ENCODE measurements at regions not wholly inside any gene's neighbourhood (a gene's known extent, or its start where the extent isn't known, plus 50 kb on each side); places are given as distances from the start of the nearest gene placed in this dataset.

DNA sequence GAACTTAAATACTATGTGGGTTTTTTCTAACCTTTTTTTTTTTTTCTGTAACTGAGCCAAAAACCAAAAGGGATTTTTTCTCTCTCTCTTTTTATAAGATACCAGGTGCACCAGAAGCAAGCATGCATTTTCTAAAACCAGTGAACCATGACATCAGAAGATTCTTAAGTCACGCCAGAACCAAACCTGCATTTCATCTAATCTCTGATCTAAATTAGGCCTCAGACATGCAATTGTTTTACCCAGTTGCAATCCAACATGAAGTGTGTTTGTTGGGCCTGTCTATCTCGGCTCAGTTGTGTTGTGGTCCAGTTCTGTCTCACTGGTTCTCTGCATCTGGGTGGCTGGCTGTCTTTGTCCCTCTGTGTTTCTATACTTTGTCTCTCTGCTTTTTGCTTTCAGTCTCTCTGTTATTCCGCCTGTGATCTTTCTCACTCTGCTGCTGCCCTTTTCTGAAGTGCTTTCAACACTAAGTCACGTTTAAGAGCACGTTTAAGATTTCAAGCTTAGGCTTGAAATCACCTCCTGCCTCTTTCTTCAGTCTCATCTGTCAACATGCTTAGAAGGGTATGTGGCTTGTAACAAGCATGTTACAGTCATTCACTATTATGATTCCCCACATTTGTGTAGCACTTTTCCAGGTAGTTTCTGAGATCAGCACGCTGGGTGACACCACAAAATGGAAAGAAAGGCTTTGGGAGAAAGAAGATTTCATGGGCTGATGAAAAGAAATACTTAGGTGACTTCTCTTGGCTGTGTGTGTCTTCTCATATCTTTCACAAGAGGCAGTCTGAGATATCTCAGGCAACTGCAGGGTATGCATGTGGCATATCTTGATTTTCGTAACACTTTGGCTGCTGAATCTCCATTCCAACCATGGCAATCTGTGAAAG, 488.9 kb downstream of the SHISA9 start:
- no peak for DNase-seq
- ATAC-seq: no peak
- intact Hi-C loops (cut with DNase I, micrococcal nuclease): no loop called here

DNA sequence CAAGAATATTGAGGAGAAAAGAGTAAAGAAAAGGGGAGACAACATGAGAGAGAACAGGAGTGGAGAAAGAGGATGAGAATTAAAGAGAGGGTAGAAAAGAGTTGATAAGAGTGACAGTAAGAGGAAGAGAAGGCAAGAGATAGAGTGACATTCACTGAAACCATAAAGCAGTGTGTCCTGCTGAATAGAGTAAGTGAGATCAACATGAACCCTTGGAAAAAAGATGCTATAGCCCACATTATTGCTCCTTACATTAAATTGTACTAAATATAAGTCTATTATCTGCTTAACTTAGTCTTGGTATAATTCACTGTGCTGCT, 489.5 kb downstream of the SHISA9 start:
- ATAC-seq: no peak
- intact Hi-C loops (cut with DNase I, micrococcal nuclease): no loop called here
- DNase-seq: no peak

DNA sequence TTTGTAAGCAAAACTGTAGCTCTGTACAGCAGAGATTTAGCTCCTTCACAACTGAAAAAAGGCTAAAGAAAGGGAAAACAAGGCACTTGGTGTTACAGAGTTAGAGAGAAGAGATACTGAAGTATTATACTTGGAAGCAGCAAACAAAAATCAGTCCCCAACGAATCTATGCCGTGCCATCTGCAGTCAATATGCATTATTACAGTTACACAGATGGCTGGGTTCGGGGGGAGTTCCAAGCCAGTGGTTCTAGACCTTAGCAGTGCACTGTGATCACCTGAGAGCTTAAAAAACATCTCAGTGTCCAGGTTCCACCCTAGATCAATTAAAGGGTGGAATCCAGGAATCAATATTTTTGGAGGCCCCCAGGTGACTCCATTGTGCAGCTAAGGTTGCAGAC, 489.9 kb downstream of the SHISA9 start:
- DNase-seq: no peak
- intact Hi-C loops (cut with DNase I, micrococcal nuclease): no loop called here
- ATAC-seq: no peak

DNA sequence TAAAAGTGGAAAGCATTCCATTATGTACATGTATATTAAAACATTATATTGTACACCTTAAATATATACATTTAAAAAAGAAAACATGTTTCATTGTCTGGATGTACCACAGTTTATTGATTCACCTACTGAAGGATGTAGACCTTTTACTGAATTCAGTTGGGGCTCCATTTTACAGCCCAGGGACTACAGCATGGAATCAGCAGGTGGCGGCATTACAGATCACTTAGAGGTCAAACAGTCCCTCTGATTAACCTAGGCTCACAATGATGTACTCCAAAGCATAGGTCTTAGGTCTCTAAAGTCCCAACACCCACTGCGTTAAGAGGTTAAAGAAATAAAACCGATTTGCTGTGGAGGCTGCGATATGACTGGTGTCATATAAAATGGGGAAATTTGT, 490.9 kb downstream of the SHISA9 start:
- no peak for ATAC-seq
- intact Hi-C loops (cut with DNase I, micrococcal nuclease): no loop called here

DNA sequence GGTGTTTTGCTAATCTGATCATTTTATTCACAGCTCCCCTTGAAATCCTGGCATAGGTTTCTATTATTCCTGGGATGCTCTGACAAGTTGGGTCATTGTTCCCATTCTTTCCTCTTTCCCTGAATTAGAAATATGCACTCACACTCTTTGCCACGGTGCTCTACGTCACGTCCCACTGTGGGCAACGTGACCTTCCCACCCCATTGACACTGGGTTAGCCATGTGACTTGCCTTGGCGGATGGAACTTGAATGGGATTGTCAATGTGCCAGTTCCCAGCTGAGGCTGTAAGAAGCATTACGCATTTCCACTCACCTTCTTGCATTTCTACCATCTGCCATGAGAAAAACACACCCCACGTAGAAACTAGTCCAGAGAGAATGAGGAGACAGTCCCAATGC, 492.4 kb downstream of the SHISA9 start:
- intact Hi-C loops (cut with DNase I, micrococcal nuclease): no loop called here
- DNase-seq (no peak), ATAC-seq (no peak)

More for the DNA sequence above, 490.9 kb downstream of the SHISA9 start:
- DNase-seq: no peak

DNA sequence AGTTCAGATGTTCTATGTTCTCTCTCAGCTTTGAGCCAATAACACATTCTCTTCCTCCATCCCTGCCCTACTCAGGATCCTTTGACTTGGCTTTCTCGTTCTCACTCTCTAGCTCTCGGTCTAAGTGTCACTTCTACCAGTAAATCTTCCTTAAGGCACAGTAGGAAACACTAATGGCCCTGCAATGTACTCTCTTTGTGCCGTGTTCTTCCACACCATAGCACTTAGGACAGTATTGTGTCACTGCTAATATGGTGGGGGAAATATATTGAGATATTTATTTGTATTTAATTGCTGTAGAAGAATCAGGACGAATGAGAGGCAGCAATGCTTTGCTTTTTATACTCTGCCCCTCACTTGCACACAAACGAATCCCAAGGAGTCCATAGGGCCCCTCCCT, 493.1 kb downstream of the SHISA9 start:
- DNase-seq (no peak), ATAC-seq (no peak)
- intact Hi-C loops (cut with DNase I, micrococcal nuclease): no loop called here

DNA sequence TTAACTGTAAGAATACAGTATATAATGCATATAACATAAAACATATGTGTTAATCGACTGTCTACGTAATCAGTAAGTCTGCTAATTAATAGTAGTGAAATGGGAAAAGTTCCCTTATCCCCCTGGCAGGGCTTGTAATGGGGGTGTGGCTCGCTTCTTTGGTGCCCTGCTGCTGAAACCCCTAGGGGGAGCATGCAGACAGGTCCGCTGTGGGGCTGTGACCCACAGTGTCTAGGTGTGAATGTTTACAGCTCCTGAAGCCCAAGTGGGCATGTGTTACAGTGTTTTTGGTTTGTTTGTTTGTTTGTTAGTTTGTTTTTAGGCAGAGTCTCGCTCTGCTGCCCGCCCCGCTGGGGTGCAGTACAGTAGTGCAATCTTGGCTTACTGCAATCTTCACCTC, 495.7 kb downstream of the SHISA9 start:
- intact Hi-C loops (cut with DNase I, micrococcal nuclease): no loop called here
- DNase-seq (no peak), ATAC-seq (no peak)

DNA sequence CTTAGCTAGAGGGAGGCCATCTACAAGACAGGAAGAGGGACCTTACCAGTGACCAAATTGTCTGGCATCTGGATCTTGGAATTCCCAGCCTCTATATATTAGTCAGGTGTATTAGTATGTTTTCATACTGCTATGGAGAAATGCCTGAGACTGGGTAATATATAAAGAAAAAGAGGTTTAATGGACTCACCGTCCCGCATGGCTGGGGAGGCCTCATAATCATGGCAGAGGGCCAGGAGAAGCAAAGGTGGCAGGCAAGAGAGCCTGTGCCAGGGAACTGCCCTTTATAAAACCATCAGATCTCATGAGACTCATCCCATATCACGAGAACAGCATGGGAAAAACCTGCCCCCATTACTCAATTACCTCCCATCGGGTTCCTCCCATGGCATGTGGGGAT, 500.2 kb downstream of the SHISA9 start:
- DNase-seq (no peak), ATAC-seq (no peak)
- intact Hi-C loops (cut with DNase I, micrococcal nuclease): no loop called here

DNA sequence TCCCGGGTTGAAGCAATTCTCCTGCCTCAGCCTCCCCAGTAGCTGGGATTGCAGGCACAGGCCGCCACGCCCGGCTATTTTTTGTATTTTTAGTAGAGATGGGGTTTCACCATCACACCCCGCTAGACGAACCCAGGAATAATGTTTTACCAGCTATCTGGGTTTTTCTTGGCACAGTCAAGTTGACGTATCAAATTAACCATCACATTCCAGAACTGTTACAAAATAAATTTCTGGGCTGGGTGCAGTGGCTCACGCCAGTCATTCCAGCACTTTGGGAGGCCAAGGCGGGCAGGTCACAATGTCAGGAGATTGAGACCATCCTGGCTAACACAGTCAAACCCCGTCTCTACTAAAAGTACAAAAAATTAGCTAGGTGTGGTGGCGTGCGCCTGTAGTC, 501.2 kb downstream of the SHISA9 start:
- intact Hi-C loops (cut with DNase I, micrococcal nuclease): no loop called here

DNA sequence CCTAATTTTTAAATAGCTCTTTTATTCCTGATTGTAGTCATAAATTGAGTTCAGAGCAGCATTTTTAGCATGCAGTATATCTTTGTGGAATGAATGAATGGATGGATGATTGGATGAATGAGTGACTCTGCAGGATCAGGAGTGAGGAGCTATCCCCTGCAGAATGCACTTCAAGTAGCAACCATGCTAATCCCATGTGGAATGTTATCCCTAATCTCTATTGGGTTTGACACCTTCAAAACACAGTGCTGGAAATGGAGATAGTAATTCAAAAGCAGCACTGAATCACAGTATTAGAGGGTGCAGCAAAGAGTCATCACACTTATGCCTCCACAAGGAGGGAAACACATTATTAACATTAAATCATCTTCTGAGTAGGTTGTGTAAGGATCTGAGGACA, 501.9 kb downstream of the SHISA9 start:
- DNase-seq: no peak
- intact Hi-C loops (cut with DNase I, micrococcal nuclease): no loop called here
- ATAC-seq: no peak

More for the DNA sequence above, 501.2 kb downstream of the SHISA9 start:
- DNase-seq (no peak), ATAC-seq (no peak)

DNA sequence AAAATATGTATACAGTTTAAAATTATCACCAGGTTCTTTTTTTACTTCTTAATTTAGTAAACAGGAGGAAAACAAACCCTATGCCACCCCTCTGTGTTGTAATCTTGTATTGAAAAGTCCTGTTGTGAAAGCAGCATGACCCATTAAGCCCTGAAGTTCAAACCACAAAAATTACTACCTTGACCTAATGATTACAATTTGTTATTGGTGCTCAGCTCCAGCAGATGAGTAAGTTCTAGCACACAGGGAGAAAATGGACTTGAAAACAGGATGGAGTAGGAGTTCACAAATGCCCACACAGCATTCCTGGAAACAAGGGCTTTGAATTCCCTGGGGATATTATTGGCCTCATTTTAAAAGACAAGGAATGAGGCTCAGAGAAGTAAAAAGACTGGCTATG, 505.8 kb upstream of the ERCC4 start:
- DNase-seq: no peak
- intact Hi-C loops (cut with DNase I, micrococcal nuclease): no loop called here
- ATAC-seq: no peak

DNA sequence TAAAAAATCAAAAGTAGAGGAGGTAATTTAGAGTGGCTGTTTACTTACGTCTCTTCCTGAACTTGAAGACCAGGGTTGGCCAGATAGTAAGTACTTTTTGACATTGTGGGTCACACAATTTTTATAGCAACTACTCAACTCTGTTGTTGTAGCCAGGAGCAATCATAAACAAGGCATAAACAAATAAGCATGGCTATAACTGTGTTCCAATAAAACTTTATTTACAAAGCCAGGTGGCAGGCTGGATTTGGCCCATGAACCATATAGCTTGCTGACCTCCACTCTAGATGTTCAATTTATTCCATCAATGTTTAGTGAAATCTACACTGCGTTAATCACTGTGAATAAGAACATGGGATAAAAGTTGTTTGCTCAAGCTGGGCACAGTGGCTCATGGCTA, 500.4 kb upstream of the ERCC4 start:
- DNase-seq (no peak), ATAC-seq (no peak)
- intact Hi-C loops (cut with DNase I, micrococcal nuclease): no loop called here

DNA sequence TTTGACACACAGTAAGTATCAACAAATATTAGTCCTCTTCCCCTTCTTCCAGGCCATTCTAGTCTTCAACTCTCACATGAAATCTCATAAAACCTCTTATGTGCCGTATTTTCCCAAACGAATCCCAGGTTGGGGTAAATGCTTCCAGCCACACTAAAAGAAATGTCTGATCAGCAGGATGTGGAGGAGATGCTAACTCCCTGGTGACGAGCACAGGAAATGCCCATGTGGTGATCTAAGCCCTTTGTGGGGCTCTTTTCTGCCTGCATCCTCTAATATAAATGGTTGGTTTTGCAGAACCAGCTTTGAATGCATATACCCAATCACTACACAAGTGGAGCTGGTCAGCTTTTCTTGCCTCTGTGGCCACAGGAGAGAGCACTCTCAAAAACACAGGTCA, 498.2 kb upstream of the ERCC4 start:
- DNase-seq (no peak), ATAC-seq (no peak)
- intact Hi-C loops (cut with DNase I, micrococcal nuclease): no loop called here

DNA sequence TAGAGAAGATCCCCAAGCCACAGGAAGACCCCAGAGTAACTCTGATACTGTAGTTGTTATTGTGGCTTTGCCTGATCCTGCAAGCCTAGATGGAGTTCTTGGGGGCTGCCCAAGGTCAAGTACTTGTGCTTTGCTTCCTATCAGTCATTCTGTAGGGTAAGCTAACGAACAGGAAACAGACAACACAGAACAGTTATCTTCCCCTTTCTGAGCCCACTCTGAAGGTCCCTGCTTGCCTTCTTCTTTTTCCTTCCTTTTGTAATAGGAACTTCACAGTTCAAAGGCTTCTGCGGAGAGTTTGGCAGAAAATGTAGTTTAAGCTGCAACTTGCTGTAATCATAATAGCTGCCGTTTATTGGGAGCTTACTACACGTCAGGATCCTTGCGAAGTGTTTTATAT, 494.1 kb upstream of the ERCC4 start:
- ATAC-seq (no peak), DNase-seq (no peak)
- intact Hi-C loops (cut with DNase I, micrococcal nuclease): no loop called here

DNA sequence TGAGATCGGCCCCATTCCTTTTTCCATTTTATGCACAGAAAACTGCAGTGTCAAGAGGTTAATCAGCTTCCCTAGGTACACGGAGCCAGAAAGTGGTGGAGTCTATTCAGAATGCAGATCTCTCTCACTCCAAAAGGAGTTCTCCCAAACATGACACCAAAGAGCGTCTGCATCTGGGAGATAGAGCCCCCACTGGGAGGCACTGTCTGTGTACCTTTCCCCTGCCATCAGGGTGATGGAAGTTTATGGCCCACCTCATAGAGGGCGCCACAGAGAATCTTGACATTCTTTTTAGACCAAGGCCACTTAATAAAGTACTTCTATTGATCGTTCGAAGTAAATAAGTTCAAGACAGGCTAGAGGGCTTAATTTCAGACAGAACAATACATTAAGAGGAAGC, 493.7 kb upstream of the ERCC4 start:
- intact Hi-C loops (cut with DNase I, micrococcal nuclease): no loop called here

DNA sequence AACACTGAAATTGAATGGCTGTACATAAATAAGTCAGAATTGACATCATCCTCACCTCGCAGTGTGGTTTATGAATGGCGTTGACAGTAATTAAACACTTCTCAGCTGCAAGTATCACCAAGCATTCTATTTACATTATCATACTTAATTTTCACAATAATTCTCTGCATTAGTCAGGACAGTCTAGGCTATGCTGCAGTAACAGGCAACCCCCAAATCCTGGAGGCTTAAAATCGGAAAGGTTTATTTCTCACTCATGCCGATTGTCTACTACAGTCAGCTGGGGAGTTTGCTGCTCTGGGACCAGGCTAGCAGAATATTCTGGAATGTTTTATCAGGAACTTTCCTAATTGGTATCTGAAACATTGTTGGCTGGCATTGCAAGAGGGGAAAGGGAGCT, 493.2 kb upstream of the ERCC4 start:
- ATAC-seq (no peak), DNase-seq (no peak)
- intact Hi-C loops (cut with DNase I, micrococcal nuclease): no loop called here

More for the DNA sequence above, 493.7 kb upstream of the ERCC4 start:
- ATAC-seq (no peak), DNase-seq (no peak)

DNA sequence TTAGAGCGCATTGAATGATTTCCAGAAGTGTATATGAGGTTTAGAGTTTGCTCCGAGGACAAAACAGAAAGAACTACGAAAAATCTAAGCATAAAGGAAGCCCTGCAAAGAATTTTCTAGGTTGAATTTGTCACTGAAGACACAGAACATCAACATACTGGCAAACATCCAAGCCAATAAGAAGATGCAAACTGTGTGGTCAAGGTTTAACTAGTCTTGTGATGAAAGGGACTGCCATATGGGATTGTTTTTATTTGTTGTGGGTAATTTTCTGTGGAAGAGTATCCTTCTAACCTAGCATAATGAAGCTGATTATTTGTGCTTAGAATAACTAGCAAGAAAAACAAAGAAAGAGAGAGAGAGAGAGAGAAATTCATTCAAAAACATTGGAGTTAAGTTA, 492.0 kb upstream of the ERCC4 start:
- no peak for DNase-seq
- intact Hi-C loops (cut with DNase I, micrococcal nuclease): no loop called here
- ATAC-seq: no peak

DNA sequence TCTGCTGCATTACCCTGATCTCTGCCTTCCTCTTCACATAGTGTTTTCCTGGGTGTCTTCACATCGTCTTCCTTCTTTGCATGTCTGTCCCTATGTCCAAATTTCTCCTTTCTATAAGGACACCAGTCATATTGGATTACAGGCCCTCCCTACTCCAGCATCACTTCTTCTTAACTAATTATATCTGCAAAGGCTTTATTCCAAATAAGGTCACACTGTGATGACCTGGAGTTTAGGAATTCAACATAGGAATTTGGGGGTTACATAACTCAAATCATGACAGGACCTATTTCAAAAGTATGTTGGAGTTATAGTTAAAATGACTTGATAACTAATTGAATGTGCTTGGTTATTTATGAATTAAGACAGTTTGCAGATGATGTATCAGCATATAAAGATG, 490.5 kb upstream of the ERCC4 start:
- no peak for ATAC-seq
- intact Hi-C loops (cut with DNase I, micrococcal nuclease): no loop called here
- no peak for DNase-seq

DNA sequence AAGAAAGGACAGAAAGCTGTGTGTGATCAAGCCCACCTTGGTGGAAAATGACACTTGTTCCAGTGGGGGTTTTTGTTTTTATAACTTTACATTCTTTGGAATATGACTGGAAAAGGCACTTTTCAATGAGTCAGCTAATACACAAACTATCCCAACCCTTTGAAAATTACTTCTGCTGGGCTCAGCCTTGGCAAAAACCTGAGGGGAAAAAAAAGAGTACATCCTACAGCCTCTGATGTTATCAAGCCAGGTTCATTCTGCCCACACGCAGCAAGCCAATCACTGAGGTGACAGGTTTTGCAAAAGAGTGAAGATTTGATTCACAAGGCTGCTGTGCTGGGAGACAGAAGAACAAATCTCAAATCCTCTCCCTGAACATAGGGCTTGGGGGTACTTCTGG, 484.5 kb upstream of the ERCC4 start:
- intact Hi-C loops (cut with DNase I, micrococcal nuclease): no loop called here
- DNase-seq (no peak), ATAC-seq (no peak)

DNA sequence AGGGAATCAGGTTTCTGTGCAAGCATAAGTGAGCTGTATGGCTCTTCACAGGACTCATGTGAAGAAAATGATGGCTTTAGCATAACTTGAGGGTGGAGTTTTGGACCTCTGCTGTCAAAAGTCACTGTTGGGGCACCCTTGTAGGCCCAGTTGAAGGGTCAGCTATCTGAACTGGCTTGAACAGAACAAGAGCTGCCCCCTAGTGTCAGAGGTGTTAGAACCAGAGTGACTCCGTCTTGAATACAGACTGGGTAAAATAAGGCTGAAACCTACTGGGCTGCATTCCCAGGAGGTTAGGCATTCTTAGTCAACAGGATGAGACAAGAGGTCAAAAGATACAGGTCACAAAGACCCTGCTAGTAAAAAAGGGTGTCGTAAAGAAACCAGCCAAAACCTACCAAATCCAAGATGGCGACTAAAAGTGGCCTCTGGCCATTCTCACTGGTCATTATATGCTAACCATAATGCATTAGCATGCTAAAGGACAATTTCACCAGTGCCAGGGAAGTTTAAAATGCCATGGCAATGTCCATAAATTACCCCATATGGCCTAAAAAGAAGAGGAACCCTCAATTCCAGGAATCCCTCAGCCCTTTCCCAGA, 484.0 kb upstream of the ERCC4 start:
- intact Hi-C loops (cut with DNase I, micrococcal nuclease): no loop called here
- no peak for ATAC-seq
- no peak for DNase-seq
